ENCODE measurements at regions not wholly inside any gene's neighbourhood (a gene's known extent, or its start where the extent isn't known, plus 50 kb on each side); places are given as distances from the start of the nearest gene placed in this dataset.
A peak's percentile ranks its signal among the peaks of the same experiment; 100 is the strongest.

DNA sequence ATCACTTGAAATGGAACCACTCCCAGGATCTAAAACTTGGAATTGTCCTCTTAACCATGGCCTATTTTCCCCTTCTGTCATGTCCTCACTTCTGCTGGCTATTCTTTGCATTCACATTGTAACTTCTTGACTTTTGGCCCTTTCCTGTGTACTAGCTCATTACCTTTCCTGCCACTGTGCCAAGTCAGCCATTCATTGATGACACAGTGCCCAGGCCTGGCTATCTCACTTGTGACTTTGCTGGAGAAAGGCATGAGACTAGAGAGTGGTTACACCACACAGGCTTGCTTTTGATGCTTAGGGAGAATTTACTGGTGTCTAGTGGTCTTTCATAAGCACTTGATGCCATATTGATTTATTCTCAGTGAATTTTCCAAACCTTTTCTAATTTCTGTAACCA lies 101.1 kb downstream of the NR1D2 start:
- TF ChIP-seq, protein P1, sequence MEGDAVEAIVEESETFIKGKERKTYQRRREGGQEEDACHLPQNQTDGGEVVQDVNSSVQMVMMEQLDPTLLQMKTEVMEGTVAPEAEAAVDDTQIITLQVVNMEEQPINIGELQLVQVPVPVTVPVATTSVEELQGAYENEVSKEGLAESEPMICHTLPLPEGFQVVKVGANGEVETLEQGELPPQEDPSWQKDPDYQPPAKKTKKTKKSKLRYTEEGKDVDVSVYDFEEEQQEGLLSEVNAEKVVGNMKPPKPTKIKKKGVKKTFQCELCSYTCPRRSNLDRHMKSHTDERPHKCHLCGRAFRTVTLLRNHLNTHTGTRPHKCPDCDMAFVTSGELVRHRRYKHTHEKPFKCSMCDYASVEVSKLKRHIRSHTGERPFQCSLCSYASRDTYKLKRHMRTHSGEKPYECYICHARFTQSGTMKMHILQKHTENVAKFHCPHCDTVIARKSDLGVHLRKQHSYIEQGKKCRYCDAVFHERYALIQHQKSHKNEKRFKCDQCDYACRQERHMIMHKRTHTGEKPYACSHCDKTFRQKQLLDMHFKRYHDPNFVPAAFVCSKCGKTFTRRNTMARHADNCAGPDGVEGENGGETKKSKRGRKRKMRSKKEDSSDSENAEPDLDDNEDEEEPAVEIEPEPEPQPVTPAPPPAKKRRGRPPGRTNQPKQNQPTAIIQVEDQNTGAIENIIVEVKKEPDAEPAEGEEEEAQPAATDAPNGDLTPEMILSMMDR (IDR thresholded peaks at IDR 0.05; ENCODE audit: insufficient read depth, low read depth, low read length, missing control alignments) = no peak
- DNase-seq (ENCODE audit: low read depth) = no peak
- H3K4me3 ChIP-seq (ENCODE audit: low read length) = no peak overlapping the region

DNA sequence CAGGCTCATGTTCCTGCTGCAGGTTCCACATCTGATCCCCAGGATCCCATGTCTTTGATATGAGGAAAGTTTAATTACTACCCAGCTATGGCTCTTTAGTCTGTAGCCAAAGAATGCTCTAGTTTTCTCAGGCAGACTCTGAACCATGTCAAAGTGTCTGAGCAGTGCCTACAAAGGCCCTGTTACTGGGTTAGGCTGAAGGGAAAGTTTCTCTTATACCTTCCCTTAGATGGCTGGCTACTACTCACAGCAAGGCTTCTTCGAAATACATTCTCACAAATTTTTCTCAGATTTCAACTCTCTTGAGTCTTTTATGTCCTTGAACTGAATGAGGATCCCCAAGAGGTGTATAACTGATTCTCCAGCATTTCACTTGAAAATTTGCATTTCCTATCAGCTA lies 102.4 kb downstream of the NR1D2 start:
- DNase-seq (ENCODE audit: low read depth) = no peak
- TF ChIP-seq, protein P1 (IDR thresholded peaks at IDR 0.05; ENCODE audit: insufficient read depth, low read depth, low read length, missing control alignments) = no peak
- H3K4me3 ChIP-seq (ENCODE audit: low read length) = no peak overlapping the region

DNA sequence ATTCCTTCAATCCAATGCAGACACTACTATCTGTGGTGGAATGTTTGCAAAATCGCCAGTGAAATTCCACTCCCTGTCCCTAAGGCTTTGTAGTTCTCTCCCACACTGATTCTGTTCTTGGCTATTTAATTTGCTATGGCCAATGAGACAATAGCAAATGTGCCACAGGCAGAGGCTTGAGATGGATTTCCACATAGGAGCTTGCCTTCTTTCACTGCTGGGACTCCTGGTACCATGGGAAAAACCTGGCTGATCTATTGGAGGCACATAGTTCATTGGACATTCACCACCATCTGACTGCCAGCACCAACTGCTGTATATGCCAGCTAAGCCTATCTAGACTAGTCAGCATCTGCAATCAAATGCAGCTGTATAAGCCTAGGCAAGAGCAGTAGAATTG lies 103.8 kb downstream of the NR1D2 start:
- peak; percentile 47 for DNase-seq (ENCODE audit: low read depth)
- TF ChIP-seq, protein P1 (IDR thresholded peaks at IDR 0.05; ENCODE audit: insufficient read depth, low read depth, low read length, missing control alignments) = no peak
- no peak overlapping the region for H3K4me3 ChIP-seq (ENCODE audit: low read length)

DNA sequence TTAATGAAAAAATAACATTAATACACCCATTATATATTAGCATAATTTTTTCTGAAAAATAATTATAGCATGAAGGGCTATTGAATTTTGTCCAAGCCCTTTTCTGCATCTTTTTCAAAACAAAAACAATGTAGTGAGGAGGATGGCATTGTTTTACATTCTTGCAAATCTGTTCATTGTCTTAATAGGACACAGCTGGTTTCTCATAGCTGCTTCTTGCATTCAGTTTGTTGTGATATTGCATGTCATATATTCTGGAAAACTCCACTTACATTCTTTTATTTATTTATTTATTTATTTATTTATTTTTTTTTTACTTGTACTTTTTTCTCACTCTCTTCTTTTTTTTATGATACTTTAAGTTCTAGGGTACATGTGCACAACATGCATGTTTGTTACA lies 107.4 kb downstream of the NR1D2 start:
- H3K4me3 ChIP-seq (ENCODE audit: low read length) = no peak overlapping the region
- TF ChIP-seq, protein P1 (IDR thresholded peaks at IDR 0.05; ENCODE audit: insufficient read depth, low read depth, low read length, missing control alignments) = no peak
- DNase-seq (ENCODE audit: low read depth) = no peak

DNA sequence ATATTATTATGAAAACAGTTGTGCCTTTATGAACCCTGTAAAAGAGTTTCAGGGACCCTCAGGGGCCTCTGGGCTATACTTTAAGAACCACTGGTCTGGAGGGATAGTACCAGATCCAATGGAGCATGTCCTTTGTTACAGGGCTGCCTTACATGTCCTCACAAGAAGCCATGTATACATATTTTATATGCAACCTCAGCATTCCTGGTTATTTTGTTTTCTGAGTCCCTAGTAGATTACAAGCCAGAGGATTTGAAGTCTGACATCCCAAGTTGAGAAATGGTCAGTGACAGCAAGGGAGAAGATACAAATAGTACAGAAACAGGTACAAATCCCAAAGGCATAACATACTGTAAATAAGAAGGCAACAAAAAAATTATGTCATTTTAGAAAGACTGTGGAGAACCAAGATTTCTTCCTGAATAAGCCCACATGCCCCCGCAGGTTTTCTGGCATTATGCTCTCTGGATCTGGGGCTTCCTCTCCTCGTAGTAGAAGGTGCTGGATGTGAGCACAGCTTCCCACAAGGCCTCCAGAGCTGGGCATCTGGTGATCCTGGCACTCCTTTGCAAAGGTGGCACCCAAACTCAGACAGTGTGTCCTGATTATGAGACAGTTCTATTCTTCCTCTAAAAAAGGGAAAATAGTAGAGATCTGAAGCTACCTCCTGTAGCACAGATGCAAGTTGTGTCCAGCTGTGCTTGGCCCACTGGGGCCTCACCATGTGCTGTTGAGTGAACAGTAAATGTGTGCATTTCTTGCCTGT lies 114.0 kb downstream of the NR1D2 start:
- H3K4me3 ChIP-seq (ENCODE audit: low read length) = no peak overlapping the region
- DNase-seq (ENCODE audit: low read depth) = no peak
- TF ChIP-seq, protein P1 (IDR thresholded peaks at IDR 0.05; ENCODE audit: insufficient read depth, low read depth, low read length, missing control alignments) = no peak

DNA sequence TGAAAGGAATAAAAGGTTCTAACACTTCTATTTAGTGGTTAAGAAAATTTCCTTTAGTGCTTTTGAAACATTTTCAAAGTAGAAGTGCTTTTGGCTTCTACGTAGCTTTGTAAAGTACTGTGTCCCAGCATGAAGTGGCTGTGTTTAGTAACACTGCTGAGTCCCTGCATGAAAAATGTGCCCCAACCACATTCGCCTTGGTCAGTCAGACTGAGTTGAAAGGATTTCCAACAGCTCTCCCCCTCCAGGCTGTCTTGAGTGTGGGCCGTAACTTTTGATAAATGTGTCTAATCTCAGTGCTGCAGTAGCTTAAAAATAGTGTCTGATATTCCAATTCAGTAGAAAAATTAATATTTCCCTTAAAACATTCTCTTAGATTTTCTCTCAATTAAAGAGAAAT lies 115.0 kb downstream of the NR1D2 start:
- TF ChIP-seq, protein P1 (IDR thresholded peaks at IDR 0.05; ENCODE audit: insufficient read depth, low read depth, low read length, missing control alignments) = peak; percentile 30
- H3K4me3 ChIP-seq (ENCODE audit: low read length) = no peak overlapping the region
- DNase-seq (ENCODE audit: low read depth) = peak; percentile 94

DNA sequence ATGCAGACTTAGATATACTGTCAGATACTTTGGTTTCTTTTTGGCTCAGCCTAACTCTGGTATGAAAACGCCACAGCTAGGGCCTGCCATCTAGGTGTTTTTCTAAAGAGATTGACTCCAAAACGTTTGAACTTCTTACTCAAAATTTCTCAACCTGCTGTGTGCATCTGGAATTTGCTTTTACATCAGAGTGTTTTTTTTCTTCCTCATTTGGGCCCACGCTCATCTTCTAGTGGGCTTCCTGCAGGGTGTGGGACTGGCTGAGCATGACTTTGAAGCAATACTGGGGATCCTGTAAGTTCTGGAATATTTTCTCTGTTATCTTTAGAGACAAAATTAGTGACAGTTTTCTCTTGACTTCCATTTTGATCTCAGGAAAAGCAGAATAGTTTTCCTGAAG lies 117.8 kb downstream of the NR1D2 start:
- TF ChIP-seq, protein P1 (IDR thresholded peaks at IDR 0.05; ENCODE audit: insufficient read depth, low read depth, low read length, missing control alignments) = no peak
- no peak overlapping the region for H3K4me3 ChIP-seq (ENCODE audit: low read length)
- DNase-seq (ENCODE audit: low read depth) = no peak
